ENCODE measurements at regions not wholly inside any gene's neighbourhood (a gene's known extent, or its start where the extent isn't known, plus 50 kb on each side); places are given as distances from the start of the nearest gene placed in this dataset.

- intact Hi-C loops (cut with DNase I) = no loop called here
- H3K36me3 ChIP-seq (replicated peaks in 1 of 2) = no peaks in the 10 kb centered on the region
Observed at GRCh38 chrX:4656419-4656818, 943.0 kb upstream of the PRKX start.

DNA sequence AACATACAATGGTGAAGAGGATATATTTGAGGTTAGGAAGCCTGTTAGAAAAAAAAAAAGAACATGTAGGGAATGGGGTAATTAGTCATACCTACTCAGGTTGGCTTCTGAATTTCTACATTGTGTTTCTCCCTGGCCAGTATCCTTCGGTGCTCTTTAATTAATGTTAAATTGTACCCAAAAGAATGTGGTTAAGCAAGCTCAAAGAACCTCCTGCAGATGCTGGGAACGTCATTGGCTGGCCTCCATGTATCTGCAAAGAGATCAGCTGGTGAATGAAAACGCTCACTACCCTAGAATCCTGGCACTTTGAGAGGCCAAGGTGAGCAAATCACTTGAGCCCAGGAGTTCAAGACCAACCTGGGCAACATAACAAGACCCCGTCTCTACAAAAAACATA is 942.3 kb upstream of the PRKX start:
- no peak overlapping the region for H3K4me3 ChIP-seq
- H3K27ac ChIP-seq = no peak overlapping the region
- H3K9me3 ChIP-seq (replicated peaks in 1 of 3) = no peaks in the 10 kb centered on the region
- no peaks in the 10 kb centered on the region for H3K36me3 ChIP-seq (replicated peaks in 1 of 2)
- H3K27me3 ChIP-seq = no peaks in the 10 kb centered on the region
- intact Hi-C loops (cut with DNase I) = no loop called here
- TF ChIP-seq POLR2A (IDR thresholded peaks at IDR 0.05) = no peak
- no peak for TF ChIP-seq CTCF (IDR thresholded peaks at IDR 0.05)
- H3K4me1 ChIP-seq (replicated peaks in 1 of 2) = no peaks in the 10 kb centered on the region
- no peak for DNase-seq
- WGBS, 4 donors = 72 to 79% (median 73%) methylated on average over 4 of the region's 4 CpGs

More at GRCh38 chrX:4656419-4656818, 943.0 kb upstream of the PRKX start:
- H3K4me1 ChIP-seq (replicated peaks in 1 of 2) = no peaks in the 10 kb centered on the region
- no peak for DNase-seq
- H3K9me3 ChIP-seq (replicated peaks in 1 of 3) = no peaks in the 10 kb centered on the region
- WGBS, 4 donors = 72 to 79% (median 76%) methylated on average over 6 of the region's 6 CpGs
- no peaks in the 10 kb centered on the region for H3K27me3 ChIP-seq
- H3K27ac ChIP-seq = no peak overlapping the region
- TF ChIP-seq POLR2A (IDR thresholded peaks at IDR 0.05) = no peak
- no peak for TF ChIP-seq CTCF (IDR thresholded peaks at IDR 0.05)
- no peak overlapping the region for H3K4me3 ChIP-seq

- intact Hi-C loops (cut with DNase I) = no loop called here
- Histone ChIP-seq H3K36me3 (replicated peaks in 1 of 2) (no peaks in the 10 kb centered on the region), H3K27me3 (no peaks in the 10 kb centered on the region), H3K9me3 (replicated peaks in 1 of 3) (no peaks in the 10 kb centered on the region), H3K4me1 (replicated peaks in 1 of 2) (no peaks in the 10 kb centered on the region), H3K27ac (no peak overlapping the region), H3K4me3 (no peak overlapping the region)
- 73 to 87% (median 81%) methylated on average over 2 of the region's 2 CpGs for WGBS, 4 donors
- no peak for DNase-seq
- TF ChIP-seq CTCF (IDR thresholded peaks at IDR 0.05) (no peak), POLR2A (IDR thresholded peaks at IDR 0.05) (no peak)
Observed at GRCh38 chrX:4642114-4642513, 928.7 kb upstream of the PRKX start.

DNA sequence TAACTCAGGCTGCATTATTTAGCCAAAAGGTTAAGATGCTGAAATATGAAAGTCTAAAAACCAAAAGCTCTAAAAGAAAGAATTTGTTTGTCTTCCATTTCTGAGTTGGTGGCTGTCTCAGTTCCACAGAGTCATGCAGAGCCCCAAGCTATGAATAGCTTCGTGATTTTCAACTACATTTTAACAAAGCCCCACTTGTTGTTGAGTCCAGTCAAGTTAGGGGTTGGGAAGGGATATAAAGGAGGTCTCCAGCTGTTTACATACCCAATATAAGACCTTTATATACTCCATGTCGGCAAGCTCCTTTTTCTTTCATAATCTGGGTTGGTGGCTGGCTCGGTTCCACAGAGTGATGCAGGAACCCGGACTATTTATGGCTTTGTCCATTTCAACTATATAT is 924.6 kb upstream of the PRKX start:
- intact Hi-C loops (cut with DNase I) = no loop called here
- DNase-seq = no peak
- 79 to 86% (median 83%) methylated on average over 4 of the region's 4 CpGs for WGBS, 4 donors
- H3K9me3 ChIP-seq (replicated peaks in 1 of 3) = no peaks in the 10 kb centered on the region
- H3K27ac ChIP-seq = no peak overlapping the region
- H3K4me3 ChIP-seq = no peak overlapping the region
- H3K36me3 ChIP-seq (replicated peaks in 1 of 2) = no peaks in the 10 kb centered on the region
- H3K27me3 ChIP-seq = no peaks in the 10 kb centered on the region
- TF ChIP-seq CTCF (IDR thresholded peaks at IDR 0.05) = no peak
- no peak for TF ChIP-seq POLR2A (IDR thresholded peaks at IDR 0.05)
- H3K4me1 ChIP-seq (replicated peaks in 1 of 2) = no peaks in the 10 kb centered on the region
